ENCODE measurements at regions not wholly inside any gene's neighbourhood (a gene's known extent, or its start where the extent isn't known, plus 50 kb on each side); places are given as distances from the start of the nearest gene placed in this dataset.

DNA sequence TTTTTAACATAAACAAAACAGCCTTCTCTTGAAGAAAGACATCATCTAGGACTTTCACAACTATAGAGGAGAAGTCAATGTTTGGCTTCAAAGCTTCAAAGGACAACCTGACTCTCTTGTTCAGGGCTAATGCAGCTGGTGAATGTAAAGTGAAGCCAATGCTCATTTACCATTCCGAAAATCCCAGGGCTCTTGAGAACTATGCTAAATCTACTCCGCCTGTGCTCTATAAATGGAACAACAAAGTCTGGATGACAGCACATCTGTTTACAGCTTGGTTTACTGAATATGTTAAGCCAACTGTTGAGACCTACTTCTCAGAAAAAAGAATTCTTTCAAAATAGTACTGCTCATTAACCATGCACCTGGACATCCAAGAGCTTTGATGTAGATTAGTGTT, 259.8 kb upstream of the NR5A2 start:
- DNase-seq = no peak

DNA sequence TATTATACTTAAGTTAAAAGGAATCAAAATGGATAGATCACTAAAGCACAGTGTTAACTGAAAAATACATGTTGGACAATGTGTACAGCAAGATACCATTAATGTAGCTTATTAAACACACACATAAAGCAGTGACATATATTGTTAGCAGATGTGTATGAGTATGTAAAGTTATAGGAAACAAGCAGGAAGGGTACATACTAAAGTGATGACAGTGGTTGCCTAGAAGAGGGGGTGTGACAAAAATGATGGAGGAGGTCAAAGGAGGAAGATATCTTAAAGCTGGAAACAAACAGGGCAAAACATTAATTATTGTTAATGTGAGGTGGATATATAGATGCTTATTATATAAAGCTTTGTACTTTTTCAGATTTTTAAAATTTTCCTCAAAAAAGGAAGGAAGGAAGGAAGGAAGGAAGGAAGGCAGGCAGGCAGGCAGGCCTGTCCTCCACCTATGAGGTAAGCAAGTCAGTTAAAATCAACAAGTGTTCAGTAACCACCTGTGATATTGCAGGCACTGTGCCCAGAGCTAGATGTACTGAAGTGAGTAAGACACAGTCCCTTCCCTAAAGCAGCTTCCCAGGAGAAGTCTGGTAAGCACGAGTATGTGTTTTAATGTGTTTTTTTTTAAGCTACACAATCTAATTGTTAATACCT, 252.9 kb upstream of the NR5A2 start:
- DNase-seq = no peak

DNA sequence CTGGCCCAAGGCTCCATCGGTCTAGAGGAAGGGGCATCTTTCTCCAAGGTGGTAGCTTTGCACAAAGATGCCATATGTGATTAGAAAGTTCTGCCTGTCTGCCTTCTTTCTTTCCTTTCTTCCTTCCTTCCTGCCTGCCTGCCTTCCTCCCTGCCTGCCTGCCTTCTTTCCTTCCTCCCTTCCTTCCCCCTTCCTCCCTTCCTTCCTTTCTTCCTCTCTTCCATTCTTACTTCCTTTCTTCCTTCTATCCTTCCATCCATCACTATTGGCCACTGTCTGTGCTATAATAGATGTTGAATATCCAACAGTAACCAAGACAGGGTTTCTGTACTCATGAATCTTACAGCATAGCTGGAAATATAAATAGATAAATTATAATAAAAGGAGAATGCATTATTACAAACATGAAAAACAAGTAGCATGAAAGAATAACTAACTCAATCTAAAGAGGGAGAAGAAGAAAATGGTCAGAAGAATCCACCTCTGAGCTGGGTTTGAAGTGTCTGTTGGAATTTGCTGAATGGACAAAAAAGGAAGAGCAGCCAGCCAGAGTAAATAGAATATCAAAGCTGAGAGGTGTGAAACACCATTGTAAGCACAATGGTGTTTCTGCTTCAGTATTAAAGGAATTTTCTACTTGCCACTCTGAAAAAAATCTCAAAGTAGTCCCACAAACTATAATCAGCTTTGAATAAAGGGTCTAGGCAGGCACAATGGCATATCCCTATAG, 250.6 kb upstream of the NR5A2 start:
- DNase-seq = no peak

DNA sequence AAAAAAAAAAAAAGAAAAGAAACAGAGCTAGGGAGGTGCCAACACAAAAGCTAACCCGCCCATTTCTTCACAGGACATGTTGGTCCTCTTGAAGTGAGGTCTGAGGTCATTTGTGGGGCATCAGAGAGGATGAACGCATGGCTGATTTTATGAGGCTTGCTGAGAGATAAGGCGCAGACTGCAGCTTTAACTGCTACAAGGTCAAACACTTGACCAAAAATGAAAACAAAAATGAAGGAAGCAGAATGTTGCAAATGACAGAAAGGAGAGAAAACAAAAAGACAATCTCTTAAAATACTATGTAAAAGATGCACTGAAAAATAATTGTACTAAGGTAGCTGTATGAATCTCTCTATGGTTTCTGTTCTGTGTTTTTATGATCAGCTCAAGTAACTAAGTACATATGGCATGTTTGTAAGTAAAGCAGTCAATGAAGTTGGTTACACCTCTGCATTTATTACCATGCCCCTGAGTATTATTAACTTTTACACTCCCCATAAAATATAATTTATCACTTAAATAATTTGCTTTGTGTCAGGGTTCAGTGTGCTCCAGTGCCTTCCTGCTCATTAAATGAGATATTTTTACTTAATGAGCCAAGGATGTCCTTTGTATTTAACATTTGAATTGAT, 249.1 kb upstream of the NR5A2 start:
- no peak for DNase-seq

DNA sequence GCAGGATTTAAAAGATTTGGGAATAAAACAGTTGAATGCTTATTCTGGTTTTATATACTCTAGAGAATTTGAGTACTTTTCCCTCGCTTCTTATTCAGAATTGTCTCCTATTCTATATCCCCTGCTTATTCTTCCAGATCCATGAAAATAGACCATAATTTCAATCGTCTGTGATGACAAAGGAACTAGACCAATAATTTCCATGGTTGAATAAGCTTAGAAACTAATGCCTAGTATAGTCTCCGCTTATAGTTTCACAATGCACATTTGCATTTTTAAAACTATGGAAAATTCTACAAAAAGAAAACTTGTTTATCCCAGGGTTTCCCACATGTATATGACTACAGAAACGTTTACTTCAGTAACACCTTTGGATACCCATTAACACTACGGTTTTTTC, 247.4 kb upstream of the NR5A2 start:
- DNase-seq = no peak

DNA sequence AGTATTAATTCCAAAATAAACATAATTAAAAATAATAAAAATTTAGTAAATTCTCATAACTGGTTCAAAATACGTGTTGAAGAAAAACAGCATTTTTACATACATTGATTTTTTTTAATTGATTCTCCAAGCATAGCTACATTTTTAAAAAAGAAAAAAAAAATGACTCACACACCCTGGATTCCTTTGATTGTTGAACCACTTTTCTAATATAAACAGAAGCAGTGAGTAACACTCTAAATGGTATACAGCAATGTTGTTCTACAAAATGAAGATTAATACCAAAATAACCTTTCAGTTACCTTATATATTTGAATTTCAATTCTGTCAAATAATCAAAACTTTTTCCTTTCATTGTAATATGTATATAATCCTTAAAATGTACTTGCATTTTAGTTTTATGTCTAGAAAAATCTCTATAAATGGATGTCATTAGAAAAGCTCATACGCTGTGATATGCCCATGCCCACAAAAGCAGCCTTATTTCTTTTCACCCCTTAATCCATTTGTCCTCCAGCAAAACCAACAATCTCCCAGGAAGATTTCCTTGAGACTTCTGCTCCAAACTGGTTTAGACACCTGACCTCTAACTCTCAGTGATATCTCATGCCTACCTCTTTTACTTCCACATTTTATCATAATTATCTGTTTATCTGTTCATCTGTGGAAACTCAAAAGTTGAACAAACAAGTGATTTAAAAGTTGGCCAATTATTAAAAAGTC, 246.4 kb upstream of the NR5A2 start:
- no peak for DNase-seq

DNA sequence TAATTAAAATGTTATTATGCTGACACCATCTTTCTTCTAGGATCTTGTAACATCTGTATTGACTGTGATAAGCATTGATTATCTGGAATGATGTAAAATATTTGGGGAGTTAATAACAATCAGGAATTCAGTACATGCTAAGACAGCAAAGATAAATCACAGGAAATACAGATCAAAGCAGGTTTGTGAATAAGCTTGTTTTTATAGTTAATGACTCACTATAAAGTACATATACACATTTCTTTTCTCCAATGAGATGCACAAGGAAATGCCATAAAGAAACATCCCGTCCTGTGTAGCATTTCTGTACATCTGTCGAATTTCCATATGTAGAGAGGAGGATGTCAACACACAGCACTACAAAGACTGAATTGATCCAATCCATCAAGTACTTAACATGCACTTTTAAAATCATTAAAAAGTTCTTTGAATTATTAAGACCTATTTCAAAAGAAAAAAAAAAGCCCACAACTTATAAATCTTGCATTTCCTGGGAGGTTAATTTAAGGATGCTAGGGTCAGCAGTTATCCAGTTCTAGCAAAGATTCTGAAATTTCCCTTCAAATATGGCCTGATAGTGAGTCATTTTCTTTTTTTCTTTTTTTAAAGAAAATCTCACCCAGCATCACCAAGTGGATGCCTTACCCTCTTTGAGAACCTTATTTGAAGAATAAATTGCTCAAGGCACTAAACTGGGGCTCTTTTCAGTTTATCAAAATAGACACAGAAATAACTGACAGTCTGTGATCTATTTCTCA, 243.2 kb upstream of the NR5A2 start:
- no peak for DNase-seq

DNA sequence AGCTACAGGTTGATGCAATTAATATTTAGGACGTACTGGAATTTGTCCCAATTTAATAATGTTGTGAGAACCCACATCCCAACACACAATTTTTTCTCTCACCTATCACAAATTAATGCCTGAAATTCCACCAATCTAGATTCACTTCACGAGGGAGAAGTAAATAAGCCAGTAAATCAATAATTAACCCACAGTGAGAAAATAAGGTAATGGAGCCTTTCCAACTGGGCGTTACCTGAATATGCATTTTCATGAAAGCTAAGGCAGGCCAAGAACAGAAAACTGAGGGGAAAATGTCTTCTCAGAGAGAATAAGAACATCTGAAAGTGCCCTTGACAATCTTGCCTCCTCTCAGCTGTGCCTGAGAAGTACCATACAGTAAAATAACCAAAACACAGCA, 240.8 kb upstream of the NR5A2 start:
- no peak for DNase-seq

DNA sequence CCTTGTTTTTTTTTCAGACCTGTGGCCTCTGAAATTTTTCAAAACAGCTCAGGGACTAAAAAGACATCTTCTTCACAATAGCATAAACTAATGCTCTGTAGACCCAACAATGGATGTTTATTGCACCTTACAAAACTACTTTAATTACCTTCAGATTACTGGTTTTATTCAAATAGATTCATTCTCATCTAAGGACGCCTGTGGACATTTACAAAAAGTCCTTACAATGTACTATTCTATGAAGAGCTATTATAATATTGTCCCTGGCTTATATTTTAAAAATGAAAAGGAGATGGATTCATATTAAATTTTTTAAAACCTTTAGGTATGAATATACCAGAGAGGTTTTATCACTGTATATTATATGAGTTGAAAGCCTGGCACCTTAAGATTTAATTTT, 238.4 kb upstream of the NR5A2 start:
- DNase-seq = no peak

DNA sequence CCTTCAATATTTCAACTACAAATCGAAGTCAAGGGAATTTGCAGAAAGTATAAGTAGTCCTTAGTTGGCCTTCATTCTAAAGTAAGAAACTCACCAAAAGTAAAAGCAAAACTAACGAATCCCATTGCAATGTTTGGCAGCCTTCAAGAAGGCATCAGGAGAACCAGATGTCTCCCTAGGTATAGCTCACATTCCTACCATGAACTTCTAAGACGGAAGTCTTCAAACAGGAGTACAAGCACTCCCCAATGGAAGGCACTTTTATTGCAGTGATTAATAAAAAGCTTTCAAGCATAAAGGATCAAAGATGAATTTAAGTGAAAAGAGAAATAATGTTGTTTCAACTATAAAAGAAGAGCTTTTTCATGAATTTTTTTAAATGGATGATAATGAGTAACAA, 236.0 kb upstream of the NR5A2 start:
- DNase-seq = no peak

DNA sequence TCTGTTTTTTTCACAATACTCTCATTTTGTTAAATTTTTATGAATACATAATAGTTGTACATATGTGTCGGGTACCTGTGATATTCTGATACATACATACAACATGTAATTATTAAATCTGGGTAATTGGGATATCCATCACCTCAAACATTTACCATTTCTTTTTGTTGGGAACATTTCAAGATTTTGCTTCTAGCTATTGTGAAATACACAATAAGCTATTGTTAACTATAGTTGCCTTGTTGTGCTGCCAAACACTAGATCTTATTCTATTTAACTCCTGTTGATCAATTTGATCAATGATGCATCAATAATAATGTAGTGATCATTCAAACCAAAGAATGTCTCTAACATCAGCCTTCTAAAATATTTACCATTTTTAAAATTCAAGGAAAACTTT, 234.6 kb upstream of the NR5A2 start:
- DNase-seq = no peak

DNA sequence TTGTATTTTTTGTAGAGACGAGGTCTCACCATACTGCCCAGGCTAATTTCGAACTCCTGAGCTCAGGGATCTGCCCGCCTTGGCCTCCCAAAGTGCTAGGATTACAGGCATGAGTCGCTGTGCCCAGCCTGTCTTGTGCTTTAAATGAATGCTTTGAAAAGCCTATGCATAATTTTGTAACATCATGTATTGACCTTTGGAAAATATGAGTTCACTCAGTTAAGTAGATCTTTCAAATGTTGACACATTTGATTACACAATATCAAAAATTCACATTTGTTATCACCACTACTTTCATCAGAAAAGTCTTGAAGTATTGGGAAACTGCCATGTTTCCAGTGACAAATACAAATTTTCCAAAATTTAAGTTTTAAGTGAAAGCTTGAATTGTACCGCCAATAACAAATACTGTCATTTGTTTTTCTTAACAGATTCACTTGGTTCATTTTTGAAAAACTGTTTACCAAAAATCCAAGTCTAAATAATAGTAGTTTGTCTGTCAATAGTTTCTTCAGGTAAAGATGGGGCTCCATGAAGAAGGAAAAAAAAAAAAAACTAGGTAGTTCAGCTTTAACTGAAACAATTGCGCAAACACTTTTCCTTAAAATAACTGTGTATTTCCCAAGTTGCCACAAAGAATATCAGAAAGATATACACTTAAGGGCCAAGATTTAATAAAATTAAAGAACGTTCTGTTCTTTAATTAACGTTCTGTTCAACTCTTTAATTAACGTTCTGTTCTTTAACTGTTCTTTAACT, 233.2 kb upstream of the NR5A2 start:
- DNase-seq = no peak

DNA sequence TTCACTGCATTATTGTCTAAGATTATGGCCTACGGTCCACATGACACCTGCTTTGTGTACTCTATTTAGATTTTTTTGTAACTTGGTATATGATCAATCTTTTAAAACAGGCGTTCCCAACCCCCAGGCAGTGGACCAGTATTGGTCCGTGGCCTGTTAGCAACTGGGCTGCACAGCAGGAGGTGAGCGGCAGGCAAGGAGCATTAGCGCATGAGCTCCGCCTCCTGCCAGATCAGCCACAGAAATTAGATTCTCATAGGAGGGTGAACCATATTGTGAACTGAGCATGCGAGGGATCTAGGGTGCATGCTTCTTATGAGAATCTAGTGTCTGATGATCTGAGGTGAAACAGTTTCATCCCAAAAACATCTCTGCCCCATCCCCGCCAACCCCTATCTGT, 228.4 kb upstream of the NR5A2 start:
- DNase-seq = no peak

DNA sequence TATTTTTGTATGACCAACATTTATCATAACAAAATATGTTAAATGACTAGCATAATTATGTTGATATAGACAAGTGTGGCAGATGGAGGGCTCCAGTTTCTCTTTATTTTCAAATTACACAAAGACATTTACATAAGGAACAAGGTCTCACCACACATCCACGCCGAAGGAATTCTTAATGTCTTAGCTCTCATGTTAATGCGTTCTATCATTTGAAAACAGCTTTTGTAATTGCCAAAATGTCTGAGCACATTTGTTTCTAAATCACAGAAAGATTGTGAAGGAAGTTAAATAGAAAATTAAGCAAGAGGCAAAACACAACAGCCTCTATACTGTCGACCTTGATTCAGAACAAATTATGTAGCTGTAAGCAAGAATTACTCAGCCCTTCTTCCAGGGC, 223.0 kb upstream of the NR5A2 start:
- no peak for DNase-seq

DNA sequence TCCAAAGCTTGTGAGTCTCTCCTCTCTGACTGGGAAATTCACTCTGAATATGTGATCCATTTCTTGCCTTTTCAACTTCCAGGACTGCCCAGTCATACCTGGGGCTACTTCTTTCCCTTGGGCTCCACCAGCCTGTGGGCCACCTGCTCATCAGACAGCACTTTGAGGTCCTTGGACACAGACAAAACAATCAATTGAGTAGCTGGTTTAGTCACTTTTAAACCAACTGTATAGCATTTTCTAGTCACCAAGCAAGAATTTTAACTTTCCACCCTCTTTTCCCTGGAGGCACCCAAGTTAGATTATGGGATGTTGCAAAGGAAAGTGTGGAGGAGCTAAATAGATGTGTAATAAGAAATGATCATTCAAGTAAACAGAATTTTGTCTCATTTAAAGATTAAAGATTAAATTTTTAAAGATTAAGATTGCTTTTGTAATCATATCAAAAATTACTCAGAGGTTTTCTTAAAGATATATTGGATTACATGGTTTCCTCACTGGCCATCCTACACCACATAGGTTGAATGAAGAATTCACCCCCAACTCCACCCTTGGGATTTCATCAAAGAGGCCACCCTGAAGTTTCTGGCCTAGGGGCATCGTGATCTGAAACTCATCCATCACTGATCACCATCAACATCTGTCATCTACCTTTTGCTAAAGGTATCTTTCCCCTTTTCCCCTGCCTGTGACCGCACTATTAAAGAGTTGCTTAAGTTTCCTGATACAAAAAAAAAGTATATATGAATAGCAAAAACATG, 219.2 kb upstream of the NR5A2 start:
- DNase-seq = no peak

DNA sequence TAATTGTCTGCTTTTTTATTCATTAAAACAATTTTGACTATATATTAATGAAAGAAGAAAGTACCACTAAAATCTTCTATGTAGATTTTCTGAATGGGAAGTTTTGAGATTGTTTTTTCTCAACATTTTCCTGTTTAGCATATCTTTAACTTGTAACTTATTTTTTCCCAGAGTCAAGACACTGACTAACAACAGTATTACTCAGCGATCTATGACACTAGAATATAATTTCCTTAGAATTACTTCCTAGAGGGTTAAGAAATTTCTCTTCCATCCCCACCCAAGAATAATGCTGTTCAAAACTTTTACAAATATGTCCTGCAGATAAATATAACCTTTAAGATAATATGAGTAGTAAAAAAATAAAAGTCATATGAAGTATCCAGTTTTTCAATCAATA, 218.2 kb upstream of the NR5A2 start:
- no peak for DNase-seq

DNA sequence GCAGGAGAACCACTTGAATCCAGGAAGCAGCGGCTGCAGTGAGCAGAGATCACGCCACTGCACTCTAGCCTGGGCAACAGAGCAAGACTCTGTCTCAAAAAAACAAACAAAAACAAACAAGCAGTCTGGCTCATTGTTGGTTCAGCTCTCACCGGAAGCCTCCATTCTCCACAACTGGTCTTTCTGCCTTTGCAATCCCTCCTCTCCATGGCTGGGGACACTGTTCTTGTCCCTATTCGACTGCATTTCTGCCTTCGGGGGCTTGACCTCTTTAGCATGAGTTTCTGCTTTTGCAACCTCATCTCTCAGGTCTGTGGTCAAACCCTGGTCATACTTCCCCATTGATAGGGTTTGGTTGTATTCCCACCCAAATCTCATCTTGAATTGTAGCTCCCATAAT, 216.3 kb upstream of the NR5A2 start:
- DNase-seq = no peak

DNA sequence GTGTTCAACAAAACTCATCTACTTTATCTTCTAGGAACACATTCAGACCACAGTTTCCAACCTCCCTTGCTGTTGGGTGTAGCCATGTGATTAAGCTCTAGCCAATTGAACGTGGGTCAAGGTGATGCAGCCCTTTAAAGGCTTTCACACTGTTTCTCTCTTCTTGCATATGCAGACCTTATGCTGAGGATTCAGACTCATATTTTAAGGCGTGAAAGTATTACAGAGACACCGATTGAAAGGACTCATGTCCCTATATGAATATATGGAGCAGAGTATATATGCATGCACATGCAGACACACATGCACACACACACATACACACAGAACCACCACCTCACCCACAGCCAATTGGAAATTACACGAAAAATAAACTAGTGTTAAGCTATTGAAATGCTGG, 214.3 kb upstream of the NR5A2 start:
- DNase-seq = no peak

DNA sequence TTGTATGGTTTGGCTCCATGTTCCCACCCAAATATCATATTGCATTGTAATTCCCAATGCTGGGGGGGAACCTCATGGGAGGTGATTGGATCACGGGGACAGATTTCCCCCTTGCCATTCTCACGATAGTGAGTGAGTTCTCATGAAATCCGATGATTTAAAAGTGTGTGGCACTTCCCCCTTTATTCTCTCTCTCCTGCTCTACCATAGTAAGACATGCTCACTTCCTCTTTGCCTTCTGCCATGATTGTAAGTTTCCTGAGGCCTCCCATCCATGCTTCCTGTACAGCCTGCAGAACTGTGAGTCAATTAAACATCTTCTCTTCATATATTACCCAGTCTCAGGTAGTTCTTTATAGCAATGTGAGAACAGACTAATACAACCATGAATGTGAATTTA, 211.6 kb upstream of the NR5A2 start:
- DNase-seq = no peak

DNA sequence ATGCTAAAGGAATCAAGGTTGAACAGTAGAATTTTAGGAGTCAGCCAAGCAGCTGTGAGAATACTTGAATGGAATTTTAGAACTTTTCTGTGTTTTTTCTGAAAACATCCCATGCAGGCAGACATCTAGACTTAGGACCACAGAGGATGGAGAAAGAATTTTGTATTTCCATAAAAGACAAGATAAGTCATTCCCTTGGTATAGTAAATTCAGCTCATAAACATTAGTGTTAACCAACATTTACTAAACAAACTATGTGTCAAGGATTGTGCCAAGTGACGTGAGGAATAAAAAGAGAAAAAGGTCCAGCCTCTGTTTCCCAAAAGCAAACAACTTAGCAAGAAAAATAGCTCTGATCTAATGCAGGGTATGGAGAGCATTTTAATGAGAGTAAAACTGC, 210.2 kb upstream of the NR5A2 start:
- DNase-seq = no peak

DNA sequence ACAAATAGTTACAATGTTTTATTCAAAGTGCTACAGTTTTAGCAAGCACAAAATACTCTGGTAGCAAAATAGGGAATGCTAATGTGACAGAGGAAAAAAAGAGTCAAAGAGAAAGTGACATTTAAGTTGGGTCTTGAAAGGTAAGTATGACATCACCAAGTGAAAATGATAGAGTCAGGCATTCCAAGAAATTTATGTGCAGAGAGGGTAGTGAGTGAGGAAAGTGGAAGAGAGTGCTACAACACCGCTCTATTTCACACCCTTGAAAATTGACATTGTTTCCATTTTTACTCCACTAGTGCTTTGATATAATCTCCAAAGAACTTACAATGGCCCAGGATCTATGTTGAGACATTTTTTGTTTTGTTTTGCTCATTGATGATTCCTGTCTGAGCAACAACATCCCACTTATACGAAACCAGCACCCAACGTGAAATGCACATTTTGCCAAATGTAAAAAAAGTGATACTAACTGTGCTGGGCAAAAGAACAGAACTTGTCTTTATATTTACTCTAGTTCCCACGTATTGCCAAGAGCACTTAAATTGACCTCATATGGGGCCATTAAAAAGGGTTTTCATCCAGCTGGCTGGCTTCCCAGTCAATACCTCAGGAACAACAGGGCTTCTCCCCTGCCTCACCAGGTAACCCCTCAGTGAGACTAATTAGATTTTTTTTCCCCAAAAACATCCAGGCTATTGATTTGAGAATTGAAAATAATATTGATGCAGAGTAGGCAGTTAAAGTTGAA, 206.3 kb upstream of the NR5A2 start:
- no peak for DNase-seq
